IPS DF 19.7 (cell line): ENCODE measurements at regions not wholly inside any gene's neighbourhood (a gene's known extent, or its start where the extent isn't known, plus 50 kb on each side); places are given as distances from the start of the nearest gene placed in this dataset.
"Not testable (repeated sequence)": the region's sequence is repeated elsewhere in the genome, so short reads cannot be mapped to it uniquely, and the experiment has no call there.

Experiments
- DNase-seq: peaks from one replicate; pipeline ENCODE4 v3.0.0-alpha.2; 2013; ENCODE audit warnings: low read depth, low spot score

GRCh38 chr14:39680777-39681176, 248.5 kb upstream of the FBXO33 start:
- DNase-seq: no peak

GRCh38 chr14:39673734-39674133, 241.5 kb upstream of the FBXO33 start:
- no peak for DNase-seq

- no peak for DNase-seq
Measured at GRCh38 chr14:39673270-39673711, 241.1 kb upstream of the FBXO33 start.

GRCh38 chr14:39668449-39668848, 236.2 kb upstream of the FBXO33 start:
- no peak for DNase-seq

- DNase-seq: no peak
Measured at GRCh38 chr14:39666386-39666785, 234.2 kb upstream of the FBXO33 start.

- no peak for DNase-seq
Measured at GRCh38 chr14:39665075-39665475, 232.8 kb upstream of the FBXO33 start.

DNA sequence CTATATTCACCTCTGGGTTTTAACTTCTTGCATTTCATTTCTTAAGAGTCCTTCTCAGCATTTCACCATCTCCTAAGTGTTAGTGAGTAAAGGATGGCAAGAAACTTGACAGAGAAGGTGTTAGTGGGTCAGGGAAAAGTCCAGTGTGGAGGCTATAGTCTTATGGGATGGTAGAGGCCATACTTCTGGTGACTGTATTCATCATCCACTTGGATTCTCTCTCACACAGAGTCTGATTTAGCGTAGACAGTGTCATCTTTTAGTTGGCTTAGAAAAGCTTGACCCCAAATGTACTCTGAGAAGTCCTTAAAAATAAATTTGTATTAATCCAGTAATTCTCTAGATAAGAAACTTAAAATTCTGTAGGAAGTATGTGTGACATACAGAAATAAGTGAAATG, 232.4 kb upstream of the FBXO33 start:
- DNase-seq: no peak

DNA sequence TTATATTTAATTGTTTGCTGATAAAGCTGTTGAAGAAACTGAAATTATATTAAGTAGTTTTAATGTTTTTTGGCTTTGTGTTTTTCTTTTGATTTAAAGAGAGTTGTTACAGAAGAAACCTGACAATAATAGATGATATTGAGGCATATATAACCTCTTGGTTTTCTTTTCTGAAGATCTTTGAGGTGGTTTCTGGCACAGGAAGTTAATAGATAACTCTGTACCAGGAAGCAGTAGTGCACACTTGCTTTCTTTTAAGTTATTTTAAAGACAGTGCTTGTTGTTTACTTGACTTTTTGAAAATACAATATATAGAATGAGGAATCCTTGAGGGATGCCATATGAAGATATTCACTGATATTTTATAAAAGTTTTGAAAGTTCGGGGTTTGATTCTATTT, 209.0 kb upstream of the FBXO33 start:
- DNase-seq: no peak

DNA sequence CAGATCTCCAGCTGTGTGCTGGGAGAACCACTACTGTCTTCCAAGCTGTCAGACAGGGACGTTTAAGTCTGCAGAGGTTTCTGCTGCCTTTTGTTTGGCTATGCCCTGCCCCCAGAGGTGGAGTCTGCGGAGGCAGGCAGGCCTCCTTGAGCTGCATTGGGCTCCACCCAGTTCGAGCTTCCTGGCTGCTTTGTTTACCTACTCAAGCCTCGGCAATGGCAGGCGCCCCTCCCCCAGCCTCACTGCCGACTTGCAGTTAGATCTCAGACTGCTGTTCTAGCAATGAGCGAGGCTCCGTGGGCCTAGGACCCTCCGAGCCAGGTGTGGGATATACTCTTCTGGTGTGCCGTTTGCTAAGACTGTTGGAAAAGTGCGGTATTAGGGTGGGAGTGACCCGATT, 206.8 kb upstream of the FBXO33 start:
- not testable (repeated sequence) for DNase-seq

DNA sequence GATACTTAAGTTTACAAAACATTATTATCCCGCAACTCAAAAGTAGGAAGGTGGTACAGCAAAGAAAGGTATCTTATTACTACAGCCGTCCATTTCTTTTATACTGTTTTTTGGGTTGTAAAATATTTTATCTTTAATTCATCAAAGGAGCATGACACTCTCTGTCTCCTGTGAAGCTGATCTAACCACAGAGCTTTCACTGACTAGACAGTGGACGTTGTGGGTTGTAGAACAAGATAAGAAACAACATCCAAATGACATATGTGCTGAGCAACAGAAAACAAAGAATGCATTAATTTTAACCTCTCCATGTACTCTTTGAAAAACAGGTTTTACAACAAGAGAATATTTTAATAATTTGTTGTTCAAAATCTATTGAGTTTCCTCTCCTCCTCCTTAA, 195.9 kb upstream of the FBXO33 start:
- no peak for DNase-seq

- no peak for DNase-seq
Measured at GRCh38 chr14:39626589-39627576, 194.7 kb upstream of the FBXO33 start.

DNA sequence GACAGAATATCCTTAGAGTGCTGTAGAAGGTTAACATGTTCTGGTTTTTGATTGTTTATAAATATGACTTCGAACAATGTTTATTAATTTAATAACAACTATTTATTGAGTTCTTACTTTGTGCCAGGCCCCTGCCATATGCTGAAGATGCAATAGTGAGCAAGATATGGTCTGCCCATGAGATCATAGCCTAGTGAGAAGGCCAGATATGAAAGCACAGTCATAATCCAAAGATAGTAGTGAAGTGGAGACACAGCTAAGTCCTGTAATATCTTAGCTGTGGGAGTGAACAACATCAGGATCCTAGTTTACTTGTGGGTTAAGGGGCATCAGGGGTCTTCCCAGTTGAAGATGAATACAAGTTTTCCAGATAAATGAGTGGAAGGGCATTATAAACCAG, 189.4 kb upstream of the FBXO33 start:
- no peak for DNase-seq

DNA sequence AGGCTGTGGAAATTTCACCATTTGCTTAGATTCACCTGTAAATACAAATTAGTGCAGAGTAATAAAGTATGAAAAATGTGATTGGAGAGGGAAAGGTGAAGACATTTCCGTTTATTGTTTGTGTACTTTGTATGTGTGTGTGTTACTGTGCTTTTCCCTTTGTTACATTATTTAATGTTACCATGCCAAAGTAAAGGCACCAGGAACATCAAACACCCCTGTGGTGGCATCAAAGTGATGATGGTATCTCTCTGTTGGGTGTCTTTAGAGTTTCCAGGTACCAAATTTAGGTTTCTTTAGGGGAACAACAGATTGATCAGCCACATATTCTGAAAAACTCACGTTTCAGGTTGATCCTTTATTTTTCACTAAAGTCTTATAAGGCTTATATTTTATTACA, 189.0 kb upstream of the FBXO33 start:
- no peak for DNase-seq

- DNase-seq: no peak
Measured at GRCh38 chr14:39617537-39617936, 185.3 kb upstream of the FBXO33 start.

DNA sequence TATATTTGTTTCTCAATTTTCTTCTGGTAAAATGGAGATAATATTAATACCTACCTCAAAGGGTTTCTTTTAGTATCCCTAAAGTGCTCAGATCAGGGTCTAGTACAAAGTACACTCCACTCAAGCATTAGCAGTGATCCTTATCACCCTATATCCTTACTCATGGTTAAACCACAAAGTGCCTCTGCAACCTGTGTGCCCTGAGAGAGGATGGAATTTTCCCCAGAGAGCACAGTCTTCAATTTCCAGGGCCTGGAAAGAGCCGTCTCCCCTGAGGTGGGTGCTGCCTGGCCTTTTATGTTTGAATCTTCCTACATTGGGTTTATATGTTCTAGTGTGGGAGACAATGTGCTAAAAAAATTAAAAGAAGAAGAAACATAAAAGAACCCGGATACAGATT, 183.1 kb upstream of the FBXO33 start:
- no peak for DNase-seq

DNA sequence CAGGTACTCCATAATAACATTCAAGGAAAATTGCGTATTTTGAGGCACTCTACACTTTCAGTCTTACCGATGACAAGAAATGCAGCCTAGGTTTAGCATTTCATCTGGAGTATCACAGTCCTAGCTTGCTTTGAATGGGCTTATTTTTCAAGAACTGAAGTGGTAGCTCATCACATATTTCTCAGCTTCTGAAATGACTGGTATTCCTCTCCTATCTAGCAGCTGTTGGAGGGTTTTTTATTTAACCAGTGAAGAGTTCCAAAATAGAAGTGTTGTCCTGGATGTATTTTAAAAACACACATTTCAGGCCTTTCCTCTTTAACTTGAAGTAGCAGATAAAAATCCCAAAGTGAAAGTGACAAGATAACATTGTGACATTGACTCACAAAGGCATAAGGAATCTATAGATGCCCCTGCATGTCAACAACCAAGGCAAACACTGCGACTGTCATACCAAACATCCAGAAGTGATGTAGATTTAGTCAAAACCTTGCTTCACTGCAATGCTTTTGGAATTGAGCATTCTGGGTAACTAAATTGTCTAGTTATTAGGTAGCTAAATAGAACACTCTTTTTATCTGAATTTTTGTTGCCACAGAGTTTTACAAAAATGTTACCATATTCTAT, 182.2 kb upstream of the FBXO33 start:
- DNase-seq: no peak

DNA sequence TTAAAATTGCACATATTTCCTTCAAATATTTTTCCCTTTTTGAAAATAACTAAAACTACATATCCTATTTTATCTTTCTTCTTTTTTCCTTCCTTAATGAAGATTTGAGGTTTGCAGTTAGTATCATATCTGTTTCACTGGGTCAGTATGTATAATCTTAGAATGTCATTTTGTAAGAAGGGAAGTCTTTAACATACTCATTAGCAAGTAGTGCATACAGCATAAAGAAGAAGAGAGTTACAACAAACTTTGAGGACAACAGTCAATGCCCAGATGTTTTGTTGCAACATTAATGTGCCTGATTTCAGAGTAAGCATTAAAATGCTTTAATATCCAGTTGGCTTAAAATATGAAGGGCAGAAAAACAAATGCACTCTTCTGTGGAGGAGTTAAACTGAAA, 176.9 kb upstream of the FBXO33 start:
- no peak for DNase-seq

- DNase-seq: no peak
Measured at GRCh38 chr14:39607978-39608377, 175.7 kb upstream of the FBXO33 start.

- no peak for DNase-seq
Measured at GRCh38 chr14:39603942-39604341, 171.7 kb upstream of the FBXO33 start.

DNA sequence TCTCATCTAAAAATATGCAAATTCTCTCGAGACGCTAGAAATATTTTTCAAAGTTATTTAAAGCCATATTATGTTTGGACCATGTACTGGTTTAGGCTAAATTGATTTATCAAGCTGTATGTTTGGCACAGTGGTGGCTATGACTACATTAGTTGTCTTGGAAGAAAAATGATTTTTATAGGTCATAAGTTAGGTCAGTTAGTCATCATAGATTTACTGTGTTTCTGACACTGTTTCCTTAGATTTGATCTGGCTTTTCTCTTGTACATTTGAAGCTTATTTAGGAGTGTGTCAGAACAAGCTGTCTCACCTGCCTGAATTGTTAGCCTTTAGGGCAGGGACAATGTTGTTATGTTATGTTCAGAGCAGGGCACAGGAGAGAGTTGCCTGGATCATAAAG, 161.1 kb upstream of the FBXO33 start:
- no peak for DNase-seq

DNA sequence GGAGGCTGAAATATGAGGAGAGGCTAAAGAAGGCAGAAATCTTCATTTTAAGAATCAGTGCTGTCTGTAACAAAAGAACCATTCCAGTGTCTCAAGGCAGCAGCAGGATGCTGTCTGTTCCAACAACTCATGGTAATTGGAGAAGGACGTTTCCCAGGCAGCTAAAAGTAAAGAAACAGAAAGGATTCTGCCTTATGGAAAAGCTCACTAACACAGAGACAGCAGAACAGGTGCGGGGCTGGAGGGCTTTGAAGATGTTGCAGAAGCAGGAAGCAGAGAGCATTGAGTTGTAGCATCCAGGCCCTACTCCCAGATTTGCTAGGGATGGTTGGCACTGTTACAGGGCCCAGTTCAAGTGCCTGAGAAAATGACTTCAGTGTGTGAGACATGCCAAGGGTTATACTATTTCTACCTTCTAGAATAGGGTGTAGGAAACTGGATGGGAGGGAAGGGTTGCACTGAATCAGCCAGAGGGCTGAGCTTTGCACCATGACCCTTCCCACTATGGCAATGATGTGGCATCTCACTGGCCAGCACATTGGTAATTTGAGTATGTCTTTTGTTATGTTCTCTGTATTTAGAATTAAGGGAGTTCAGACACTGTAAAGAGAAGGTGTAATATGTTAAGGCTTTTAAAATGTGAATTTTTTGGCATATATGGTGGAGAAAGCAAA, 160.0 kb upstream of the FBXO33 start:
- DNase-seq: no peak

DNA sequence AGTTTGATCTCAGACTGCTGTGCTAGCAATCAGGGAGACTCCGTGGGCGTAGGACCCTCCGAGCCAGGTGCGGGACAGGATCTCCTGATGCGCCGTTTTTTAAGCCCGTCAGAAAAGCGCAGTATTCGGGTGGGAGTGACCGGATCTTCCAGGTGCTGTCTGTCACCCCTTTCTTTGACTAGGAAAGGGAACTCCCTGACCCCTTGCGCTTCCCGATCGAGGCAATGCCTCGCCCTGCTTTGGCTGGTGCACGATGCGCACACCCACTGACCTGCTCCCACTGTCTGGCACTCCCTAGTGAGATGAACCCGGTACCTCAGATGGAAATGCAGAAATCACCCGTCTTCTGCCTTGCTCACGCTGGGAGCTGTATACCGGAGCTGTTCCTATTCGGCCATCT, 157.6 kb upstream of the FBXO33 start:
- DNase-seq: not testable (repeated sequence)
